ENCODE measurements at regions not wholly inside any gene's neighbourhood (a gene's known extent, or its start where the extent isn't known, plus 50 kb on each side); places are given as distances from the start of the nearest gene placed in this dataset.

- no peak for DNase-seq (ENCODE audit: low spot score)
- Histone ChIP-seq H3K4me3 (replicated peaks in 1 of 3; ENCODE audit: insufficient read depth in 1 of 3, low read depth in 2 of 3, low read length in 3 of 3) (no peak overlapping the region), H3K9ac (ENCODE audit: insufficient read depth, low read depth, low read length) (no peak overlapping the region), H3K36me3 (replicated peaks in 1 of 2; ENCODE audit: control insufficient read depth in 1 of 2, insufficient read depth in 2 of 2, low read length in 2 of 2) (no peaks in the 10 kb centered on the region), H3K4me1 (ENCODE audit: insufficient read depth, low read length) (no peaks in the 10 kb centered on the region), H3K27me3 (ENCODE audit: control insufficient read depth in 1 of 2, insufficient read depth in 2 of 2, low read length in 2 of 2) (no peaks in the 10 kb centered on the region), H3K27ac (ENCODE audit: extremely low read length, insufficient read depth, low read length) (no peak overlapping the region), H3K4me2 (ENCODE audit: low read depth, low read length) (no peak overlapping the region), H3K9me3 (ENCODE audit: low read length) (no peaks in the 10 kb centered on the region), H2AFZ (ENCODE audit: low read length) (no peak overlapping the region), H3K79me2 (ENCODE audit: insufficient read depth, low read length) (no peaks in the 10 kb centered on the region), H4K20me1 (ENCODE audit: insufficient read depth, low read length) (no peaks in the 10 kb centered on the region)
- TF ChIP-seq STAG1 (CRISPR knock-in tag; IDR thresholded peaks at IDR 0.05) = no peak
- no peak for TF ChIP-seq ZNF335 (CRISPR knock-in tag; IDR thresholded peaks at IDR 0.05)
- no peak for TF ChIP-seq PRMT3 (CRISPR knock-in tag; IDR thresholded peaks at IDR 0.05; ENCODE audit: borderline replicate concordance, low read depth)
- no peak for TF ChIP-seq BCL6 (CRISPR knock-in tag; IDR thresholded peaks at IDR 0.05)
- TF ChIP-seq ISX (CRISPR knock-in tag; conservative IDR thresholded peaks at IDR 0.05) = no peak
- TF ChIP-seq BRCA1 (CRISPR knock-in tag; IDR thresholded peaks at IDR 0.05) = no peak
- TF ChIP-seq NCOA1 (CRISPR knock-in tag; IDR thresholded peaks at IDR 0.05) = no peak
- no peak for TF ChIP-seq PAXIP1 (CRISPR knock-in tag; conservative IDR thresholded peaks at IDR 0.05)
- no peak for TF ChIP-seq PCBP1 (IDR thresholded peaks at IDR 0.05; ENCODE audit: borderline replicate concordance, low read depth, low read length)
- TF ChIP-seq SUZ12 (IDR thresholded peaks at IDR 0.05; ENCODE audit: low read depth, low read length) = no peak
- no peak for TF ChIP-seq ZNF431 (CRISPR knock-in tag; IDR thresholded peaks at IDR 0.05; ENCODE audit: borderline replicate concordance, low read depth)
- TF ChIP-seq FUBP1 (CRISPR knock-in tag; IDR thresholded peaks at IDR 0.05; ENCODE audit: borderline replicate concordance) = no peak
- TF ChIP-seq, protein P1, sequence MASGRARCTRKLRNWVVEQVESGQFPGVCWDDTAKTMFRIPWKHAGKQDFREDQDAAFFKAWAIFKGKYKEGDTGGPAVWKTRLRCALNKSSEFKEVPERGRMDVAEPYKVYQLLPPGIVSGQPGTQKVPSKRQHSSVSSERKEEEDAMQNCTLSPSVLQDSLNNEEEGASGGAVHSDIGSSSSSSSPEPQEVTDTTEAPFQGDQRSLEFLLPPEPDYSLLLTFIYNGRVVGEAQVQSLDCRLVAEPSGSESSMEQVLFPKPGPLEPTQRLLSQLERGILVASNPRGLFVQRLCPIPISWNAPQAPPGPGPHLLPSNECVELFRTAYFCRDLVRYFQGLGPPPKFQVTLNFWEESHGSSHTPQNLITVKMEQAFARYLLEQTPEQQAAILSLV (CRISPR knock-in tag; IDR thresholded peaks at IDR 0.05; ENCODE audit: borderline replicate concordance) = no peak
- TF ChIP-seq NR1H2 (CRISPR knock-in tag; IDR thresholded peaks at IDR 0.05; ENCODE audit: borderline replicate concordance, low read depth) = no peak
- TF ChIP-seq HIVEP1 (CRISPR knock-in tag; IDR thresholded peaks at IDR 0.05) = no peak
- no peak for TF ChIP-seq ZNF550 (CRISPR knock-in tag; IDR thresholded peaks at IDR 0.05; ENCODE audit: borderline replicate concordance)
- TF ChIP-seq RBM39 (IDR thresholded peaks at IDR 0.05; ENCODE audit: low read depth, low read length, poor library complexity, severe bottlenecking) = no peak
- TF ChIP-seq PLRG1 (conservative IDR thresholded peaks at IDR 0.05) = no peak
- TF ChIP-seq ZFX (CRISPR knock-in tag; IDR thresholded peaks at IDR 0.05; ENCODE audit: low read depth) = no peak
- ChIA-PET POLR2A (no interaction called here), CTCF (ENCODE audit: low intra/inter-chr PET ratio, low total read pairs) (no interaction called here)
- no peak for ATAC-seq
- WGBS (ENCODE audit: low lambda C conversion rate) = 59% methylated on average over 2 of the region's 2 CpGs
- FAIRE-seq = no peak
- no TSS peak for BruUV-seq (replicated peaks)
- in situ Hi-C loops (cut with HindIII; ENCODE audit: extremely low pct_ligation_motif_present, low pct_unique_long_range_greater_than_20kb) = no loop called here
- intact Hi-C loops (cut with micrococcal nuclease; ENCODE audit: unreplicated experiment) = no loop called here
These were observed 62.7 kb upstream of the ARID2 start for GRCh38 chr12:45666816-45667215.
